A673 (cell line): ENCODE measurements at regions not wholly inside any gene's neighbourhood (a gene's known extent, or its start where the extent isn't known, plus 50 kb on each side); places are given as distances from the start of the nearest gene placed in this dataset.

Experiments
- BruUV-seq: library from RNA; stranded (reverse); fragments of 400-500 nt; replicated peaks from 2 replicates; lab custom pipeline; 2021; lab: Mats Ljungman, UMichigan
- CTCF ChIA-PET: fragments of 300-600 bp; sonication (Branson Sonifier 250); formaldehyde crosslinking; loops from one replicate; lab custom pipeline; 2022; ENCODE audit warnings: antibody characterized with exemption; lab: Charles Lee
- POLR2A ChIA-PET: fragments of 300-600 bp; sonication (Branson Sonifier 250); formaldehyde crosslinking; loops from one replicate; lab custom pipeline; 2022; ENCODE audit warnings: antibody characterized with exemption; ENCODE audit not compliant: low non-redundant PET; lab: Charles Lee
- DNase-seq: peaks from one replicate; pipeline ENCODE4 v3.0.0-alpha.2; 2015; ENCODE audit warnings: low spot score
- H3K27ac ChIP-seq: fragments of 200-600 bp; sonication (generic); 2 replicates; pipeline ENCODE4 v1.5.1; 2016; ENCODE audit warnings: mixed run types, low read depth, mild to moderate bottlenecking, mixed read lengths, antibody characterized with exemption, low read length; ENCODE audit not compliant: poor library complexity, severe bottlenecking
- H3K27me3 ChIP-seq: fragments of 200-600 bp; sonication (generic); replicated peaks from 2 replicates; pipeline ENCODE4 v1.6.1; 2017; ENCODE audit warnings: mixed run types, low read depth, mild to moderate bottlenecking, mixed read lengths, antibody characterized with exemption, low read length; ENCODE audit not compliant: insufficient read depth, poor library complexity
- H3K36me3 ChIP-seq: fragments of 200-600 bp; sonication (generic); 2 replicates; pipeline ENCODE4 v1.6.1; 2016; ENCODE audit warnings: mixed run types, mild to moderate bottlenecking, mixed read lengths, antibody characterized with exemption, low read length; ENCODE audit not compliant: insufficient read depth, poor library complexity, severe bottlenecking
- H3K4me1 ChIP-seq: fragments of 200-600 bp; sonication (generic); 2 replicates; pipeline ENCODE4 v1.6.1; 2017; ENCODE audit warnings: mixed run types, mild to moderate bottlenecking, mixed read lengths, antibody characterized with exemption, low read length; ENCODE audit not compliant: insufficient read depth, poor library complexity, severe bottlenecking
- H3K4me3 ChIP-seq: fragments of 200-600 bp; sonication (generic); 2 replicates; pipeline ENCODE4 v1.5.1; 2016; ENCODE audit warnings: low read depth, mixed run types, mild to moderate bottlenecking, mixed read lengths, low read length; ENCODE audit not compliant: poor library complexity, severe bottlenecking
- H3K9me3 ChIP-seq: fragments of 200-600 bp; sonication (generic); 2 replicates; pipeline ENCODE4 v1.6.1; 2016; ENCODE audit warnings: mixed run types, low read depth, mild to moderate bottlenecking, mixed read lengths, antibody characterized with exemption, low read length; ENCODE audit not compliant: poor library complexity, severe bottlenecking
- EZH2 ChIP-seq: fragments of 200-600 bp; sonication (generic); IDR thresholded peaks from 2 replicates; pipeline ENCODE4 v1.6.1; 2017; ENCODE audit warnings: borderline replicate concordance, low read depth, mild to moderate bottlenecking, mixed read lengths, antibody characterized with exemption, low read length; ENCODE audit not compliant: poor library complexity, severe bottlenecking
- intact Hi-C: fragments of 100-400 bp; cut with micrococcal nuclease; formaldehyde crosslinking; loops from one replicate; pipeline ENCODE4 v1.10.0; 2022; ENCODE audit not compliant: unreplicated experiment
- TF ChIP-seq, protein P1 (sequence below): fragments of 300-800, 200-600 bp; sonication (generic); conservative IDR thresholded peaks from 2 replicates; pipeline ENCODE4 v1.5.1; 2017; ENCODE audit warnings: low read depth, mild to moderate bottlenecking, antibody characterized with exemption, low read length, moderate library complexity, mixed read lengths

DNA sequence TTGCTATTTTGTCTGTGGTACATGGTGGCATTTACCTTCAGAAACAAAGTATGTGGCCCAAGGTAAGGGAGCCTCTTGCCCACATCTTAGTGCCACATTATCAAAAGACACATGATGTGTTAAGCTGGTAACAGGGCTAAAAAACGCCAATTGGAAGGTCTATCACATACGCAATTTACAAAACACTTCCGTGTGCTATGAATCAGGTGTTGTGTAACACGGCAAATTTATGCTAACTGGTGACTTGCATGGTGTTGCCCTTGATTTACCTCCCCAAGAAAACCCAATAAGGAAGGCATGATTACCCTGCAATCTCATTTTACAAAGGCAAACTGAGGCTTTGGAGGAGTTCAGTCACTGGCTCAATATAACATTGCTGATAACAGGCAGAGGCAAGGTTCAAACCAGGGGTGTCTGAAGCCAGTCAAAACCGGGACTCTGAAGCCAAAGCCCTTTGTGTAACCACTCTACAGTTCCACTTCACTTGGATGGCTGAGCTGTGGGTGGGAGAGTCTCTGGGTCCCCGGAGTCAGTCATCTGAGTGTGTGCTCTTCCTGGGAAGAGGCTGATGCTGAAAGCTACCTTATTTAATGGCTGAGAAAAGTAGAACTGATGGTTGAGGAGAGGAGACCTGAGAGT, 103.9 kb upstream of the BCL6 start:
- DNase-seq = no peak
- Histone ChIP-seq H3K36me3 (no peaks in the 10 kb centered on the region), H3K4me3 (no peak overlapping the region), H3K27me3 (peaks cover 7% of the 10 kb centered on the region), H3K27ac (no peak overlapping the region), H3K4me1 (no peaks in the 10 kb centered on the region), H3K9me3 (no peaks in the 10 kb centered on the region)
- BruUV-seq = no TSS peak
- CTCF ChIA-PET = no interaction called here
- intact Hi-C loops = no loop called here
- no peak for TF ChIP-seq EZH2
- TF ChIP-seq, protein P1, sequence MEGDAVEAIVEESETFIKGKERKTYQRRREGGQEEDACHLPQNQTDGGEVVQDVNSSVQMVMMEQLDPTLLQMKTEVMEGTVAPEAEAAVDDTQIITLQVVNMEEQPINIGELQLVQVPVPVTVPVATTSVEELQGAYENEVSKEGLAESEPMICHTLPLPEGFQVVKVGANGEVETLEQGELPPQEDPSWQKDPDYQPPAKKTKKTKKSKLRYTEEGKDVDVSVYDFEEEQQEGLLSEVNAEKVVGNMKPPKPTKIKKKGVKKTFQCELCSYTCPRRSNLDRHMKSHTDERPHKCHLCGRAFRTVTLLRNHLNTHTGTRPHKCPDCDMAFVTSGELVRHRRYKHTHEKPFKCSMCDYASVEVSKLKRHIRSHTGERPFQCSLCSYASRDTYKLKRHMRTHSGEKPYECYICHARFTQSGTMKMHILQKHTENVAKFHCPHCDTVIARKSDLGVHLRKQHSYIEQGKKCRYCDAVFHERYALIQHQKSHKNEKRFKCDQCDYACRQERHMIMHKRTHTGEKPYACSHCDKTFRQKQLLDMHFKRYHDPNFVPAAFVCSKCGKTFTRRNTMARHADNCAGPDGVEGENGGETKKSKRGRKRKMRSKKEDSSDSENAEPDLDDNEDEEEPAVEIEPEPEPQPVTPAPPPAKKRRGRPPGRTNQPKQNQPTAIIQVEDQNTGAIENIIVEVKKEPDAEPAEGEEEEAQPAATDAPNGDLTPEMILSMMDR = no peak
- POLR2A ChIA-PET = no interaction called here

- H3K4me1 ChIP-seq = no peaks in the 10 kb centered on the region
- H3K9me3 ChIP-seq = no peaks in the 10 kb centered on the region
- POLR2A ChIA-PET = no interaction called here
- no TSS peak for BruUV-seq
- H3K27me3 ChIP-seq = peaks cover 2% of the 10 kb centered on the region
- intact Hi-C loops = no loop called here
- CTCF ChIA-PET = no interaction called here
- DNase-seq = no peak
- no peak overlapping the region for H3K27ac ChIP-seq
- TF ChIP-seq EZH2 = no peak
- TF ChIP-seq, protein P1 = no peak
- H3K4me3 ChIP-seq = no peak overlapping the region
- H3K36me3 ChIP-seq = no peaks in the 10 kb centered on the region
Measured at GRCh38 chr3:187850258-187850921, 105.1 kb upstream of the BCL6 start.

GRCh38 chr3:187852842-187853730, 107.8 kb upstream of the BCL6 start:
- Histone ChIP-seq H3K27me3 (no peaks in the 10 kb centered on the region), H3K27ac (no peak overlapping the region), H3K4me3 (no peak overlapping the region), H3K9me3 (no peaks in the 10 kb centered on the region), H3K4me1 (no peaks in the 10 kb centered on the region), H3K36me3 (no peaks in the 10 kb centered on the region)
- no TSS peak for BruUV-seq
- POLR2A ChIA-PET = no interaction called here
- CTCF ChIA-PET = no interaction called here
- intact Hi-C loops = no loop called here
- no peak for DNase-seq
- TF ChIP-seq, protein P1 = no peak
- TF ChIP-seq EZH2 = no peak
